SK-N-SH (cell line): ENCODE measurements at regions not wholly inside any gene's neighbourhood (a gene's known extent, or its start where the extent isn't known, plus 50 kb on each side); places are given as distances from the start of the nearest gene placed in this dataset.
"Not testable (repeated sequence)": the region's sequence is repeated elsewhere in the genome, so short reads cannot be mapped to it uniquely, and the experiment has no call there.

Experiments
- CTCF ChIA-PET: fragments of 300-600, 350-600 bp; formaldehyde crosslinking; extraction: SDS; loops from one replicate; lab custom pipeline; 2021; lab: Yijun Ruan, JAX
- POLR2A ChIA-PET: fragments of 350-600 bp; sonication (Branson Sonifier 250); formaldehyde crosslinking; extraction: SDS; loops from one replicate; lab custom pipeline; 2020; ENCODE audit warnings: antibody characterized with exemption, inconsistent platforms; lab: Yijun Ruan, JAX
- DNase-seq: peaks from one replicate; pipeline ENCODE4 v3.0.0; 2012
- H2AFZ ChIP-seq: fragments of 200-600 bp; sonication (generic); 2 replicates; pipeline ENCODE4 v1.8.1; 2016; ENCODE audit warnings: antibody characterized with exemption, mild to moderate bottlenecking, low read depth
- H3F3A ChIP-seq: fragments of 200-600 bp; sonication (generic); replicated peaks from 2 replicates; pipeline ENCODE3; 2016; ENCODE audit warnings: antibody characterized with exemption, mild to moderate bottlenecking; ENCODE audit not compliant: insufficient read depth
- H3K27ac ChIP-seq, 2 experiments: fragments of 200-500 bp in 1 of 2; fragments of 200-600 bp in 1 of 2; sonication (Bioruptor generic) in 1 of 2; sonication (generic), shearing (Covaris generic) in 1 of 2; 2 replicates each; pipeline versions ENCODE4 v1.5.1 to v1.6.1; 2014 to 2016; ENCODE audit warnings: low read depth in 2 of 2, inconsistent platforms in 1 of 2, low read length in 1 of 2, mild to moderate bottlenecking in 1 of 2, mixed read lengths in 1 of 2
- H3K27me3 ChIP-seq: fragments of 200-600 bp; sonication (generic), shearing (Covaris generic); 2 replicates; pipeline ENCODE4 v1.6.1; 2016; ENCODE audit warnings: mixed run types; ENCODE audit not compliant: insufficient read depth
- H3K36me3 ChIP-seq, 2 experiments: fragments of 200-500 bp in 1 of 2; fragments of 200-600 bp in 1 of 2; sonication (Bioruptor generic) in 1 of 2; sonication (generic) in 1 of 2; replicated peaks in 1 of 2; 2 replicates each; pipeline versions ENCODE3 to v1.5.1; 2014 to 2016; ENCODE audit warnings: low read length in 1 of 2, mild to moderate bottlenecking in 1 of 2; ENCODE audit not compliant: insufficient read depth in 2 of 2, control insufficient read depth in 1 of 2
- H3K4me1 ChIP-seq, 2 experiments: fragments of 200-500 bp in 1 of 2; fragments of 200-600 bp in 1 of 2; sonication (Bioruptor generic) in 1 of 2; sonication (generic), shearing (Covaris generic) in 1 of 2; 2 replicates each; pipeline versions ENCODE4 v1.5.1 to v1.6.1; 2014 to 2016; ENCODE audit warnings: low read depth in 1 of 2, low read length in 1 of 2, mixed run types in 1 of 2; ENCODE audit not compliant: insufficient read depth in 2 of 2, control insufficient read depth in 1 of 2
- H3K4me2 ChIP-seq: fragments of 200-600 bp; sonication (generic), shearing (Covaris generic); 2 replicates; pipeline ENCODE4 v1.6.1; 2017; ENCODE audit warnings: mixed run types
- H3K4me3 ChIP-seq, 2 experiments: fragments of 200-500 bp in 1 of 2; fragments of 200-600 bp in 1 of 2; sonication (Bioruptor generic) in 1 of 2; sonication (generic), shearing (Covaris generic) in 1 of 2; 2 replicates each; pipeline versions ENCODE4 v1.5.1 to v1.8.1; 2014 to 2016; ENCODE audit warnings: low read depth in 2 of 2, inconsistent platforms in 1 of 2, low read length in 1 of 2, mild to moderate bottlenecking in 1 of 2, mixed read lengths in 1 of 2, moderate library complexity in 1 of 2
- H3K79me2 ChIP-seq: fragments of 200-600 bp; sonication (generic); 2 replicates; pipeline ENCODE4 v1.8.1; 2017; ENCODE audit warnings: mild to moderate bottlenecking; ENCODE audit not compliant: insufficient read depth
- H3K9ac ChIP-seq: fragments of 200-600 bp; sonication (generic); 2 replicates; pipeline ENCODE4 v1.6.1; 2017; ENCODE audit warnings: mixed run types
- H3K9me2 ChIP-seq: fragments of 200-600 bp; sonication (generic); 2 replicates; pipeline ENCODE4 v1.6.1; 2017; ENCODE audit warnings: mixed run types
- H3K9me3 ChIP-seq: fragments of 200-600 bp; sonication (generic); 2 replicates; pipeline ENCODE4 v1.6.1; 2017; ENCODE audit warnings: mixed run types, mild to moderate bottlenecking, moderate library complexity
- H4K20me1 ChIP-seq: fragments of 200-600 bp; sonication (generic); 2 replicates; pipeline ENCODE4 v1.6.1; 2017; ENCODE audit warnings: mild to moderate bottlenecking, mixed run types; ENCODE audit not compliant: insufficient read depth
- EP300 ChIP-seq, 2 experiments: IDR thresholded peaks; 2 replicates each; pipeline versions ENCODE4 v1.4.0 to v1.6.1; 2012; ENCODE audit warnings: borderline replicate concordance in 1 of 2, low read depth in 1 of 2, low read length in 1 of 2
- FOSL2 ChIP-seq: IDR thresholded peaks from 2 replicates; pipeline ENCODE4 v1.4.0; 2012; ENCODE audit warnings: low read depth, mild to moderate bottlenecking, moderate library complexity, borderline replicate concordance
- MEF2A ChIP-seq: IDR thresholded peaks from 2 replicates; pipeline ENCODE4 v1.4.0; 2012; ENCODE audit warnings: low read depth, borderline replicate concordance
- NRF1 ChIP-seq: IDR thresholded peaks from 2 replicates; pipeline ENCODE4 v1.6.1; 2012; ENCODE audit warnings: low read depth, mild to moderate bottlenecking, low read length
- POLR2AphosphoS5 ChIP-seq: IDR thresholded peaks from 2 replicates; pipeline ENCODE4 v1.6.1; 2012; ENCODE audit warnings: low read depth, low read length
- TAF1 ChIP-seq: IDR thresholded peaks from 2 replicates; pipeline ENCODE4 v1.6.1; 2012; ENCODE audit warnings: low read depth, mild to moderate bottlenecking, low read length, moderate library complexity, borderline replicate concordance
- TCF12 ChIP-seq: IDR thresholded peaks from 2 replicates; pipeline ENCODE4 v1.4.0; 2012
- WGBS: methylation state at CpG from one replicate; pipeline ENCODE4 v1.1.6; 2017; ENCODE audit warnings: low lambda C conversion rate; 5-methylcytosine and 5-hydroxymethylcytosine counted together
- TF ChIP-seq, protein P1 (sequence below): IDR thresholded peaks from 2 replicates; pipeline ENCODE4; 2012
- TF ChIP-seq, protein P2 (sequence below): fragments of 150-350 bp; IDR thresholded peaks from 2 replicates; pipeline ENCODE4 v1.6.1; 2016; ENCODE audit warnings: mild to moderate bottlenecking, low read depth, low read length

DNA sequence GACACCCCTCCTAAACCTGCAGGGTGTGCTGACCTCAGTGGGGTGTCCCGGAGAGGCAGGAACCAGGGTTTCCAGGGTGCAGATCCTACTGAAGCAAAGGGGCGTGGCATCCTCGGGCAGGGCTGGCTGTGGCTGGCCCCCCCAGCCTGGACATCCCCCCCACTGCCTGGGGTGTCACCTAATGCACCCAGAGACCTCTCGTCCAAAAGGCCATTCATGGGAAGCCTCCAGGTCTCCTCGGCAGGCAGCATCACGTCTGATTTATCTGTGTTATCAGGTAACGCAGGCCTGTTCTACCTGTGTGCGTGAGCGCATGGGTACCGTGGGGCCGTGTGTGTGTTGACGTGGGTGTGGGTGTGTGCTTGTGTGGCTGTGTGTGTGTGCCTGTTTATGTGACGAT lies 210.0 kb downstream of the SHOX start (continued):
- TF ChIP-seq, protein P1, sequence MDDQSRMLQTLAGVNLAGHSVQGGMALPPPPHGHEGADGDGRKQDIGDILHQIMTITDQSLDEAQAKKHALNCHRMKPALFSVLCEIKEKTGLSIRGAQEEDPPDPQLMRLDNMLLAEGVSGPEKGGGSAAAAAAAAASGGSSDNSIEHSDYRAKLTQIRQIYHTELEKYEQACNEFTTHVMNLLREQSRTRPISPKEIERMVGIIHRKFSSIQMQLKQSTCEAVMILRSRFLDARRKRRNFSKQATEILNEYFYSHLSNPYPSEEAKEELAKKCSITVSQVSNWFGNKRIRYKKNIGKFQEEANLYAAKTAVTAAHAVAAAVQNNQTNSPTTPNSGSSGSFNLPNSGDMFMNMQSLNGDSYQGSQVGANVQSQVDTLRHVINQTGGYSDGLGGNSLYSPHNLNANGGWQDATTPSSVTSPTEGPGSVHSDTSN = no peak
- no peak for TF ChIP-seq POLR2AphosphoS5

DNA sequence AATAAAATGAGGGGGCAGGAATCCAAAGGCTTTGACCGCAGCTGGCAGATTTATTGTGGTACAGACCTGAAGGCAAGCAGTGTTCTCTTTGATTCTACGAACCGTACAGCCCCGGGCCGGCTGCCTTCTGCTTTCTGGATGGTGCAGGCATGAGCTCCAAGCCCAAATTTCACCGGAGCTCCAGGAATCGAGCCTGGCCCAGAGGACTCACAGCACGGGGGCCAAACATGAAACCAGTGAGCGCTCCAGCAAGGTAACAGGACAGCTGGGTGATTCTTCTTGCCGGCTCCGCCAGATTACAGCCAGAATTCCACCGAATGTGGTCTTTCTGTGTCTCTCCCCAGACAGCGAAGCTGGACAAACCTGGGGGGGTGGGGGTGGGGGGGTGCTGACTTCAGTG lies 208.1 kb downstream of the SHOX start:
- WGBS = 12% methylated on average over 8 of the region's 13 CpGs
- H3K9me2 ChIP-seq, H3K79me2 ChIP-seq, H3F3A ChIP-seq, H3K9ac ChIP-seq, H3K4me2 ChIP-seq, H3K9me3 ChIP-seq, H2AFZ ChIP-seq, H3K4me3 ChIP-seq, H4K20me1 ChIP-seq, H3K4me1 ChIP-seq, POLR2A ChIA-PET, H3K27ac ChIP-seq, H3K27me3 ChIP-seq, CTCF ChIA-PET, DNase-seq, H3K36me3 ChIP-seq: not testable (repeated sequence)

DNA sequence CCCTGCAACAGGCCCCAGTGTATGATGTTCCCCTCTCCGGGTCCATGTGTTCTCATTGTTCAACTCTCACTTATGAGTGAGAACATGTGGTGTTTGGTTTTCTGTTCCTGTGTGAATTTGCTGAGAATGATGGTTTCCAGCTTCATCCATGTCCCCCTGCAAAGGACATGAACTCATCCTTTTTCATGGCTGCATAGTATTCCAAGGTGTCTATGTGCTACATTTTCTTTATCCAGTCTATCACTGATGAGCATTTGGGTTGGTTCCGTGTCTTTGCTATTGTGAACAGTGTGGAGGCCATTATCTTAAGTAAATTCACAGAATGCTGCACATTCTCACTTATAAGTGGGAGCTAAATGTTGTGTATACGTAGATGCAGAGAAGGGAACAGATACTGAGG lies 205.3 kb downstream of the SHOX start:
- CTCF ChIA-PET, H3K4me2 ChIP-seq, H3K27me3 ChIP-seq, H3K36me3 ChIP-seq, H3K79me2 ChIP-seq, H2AFZ ChIP-seq, DNase-seq, H3K4me3 ChIP-seq, H3K27ac ChIP-seq, H3F3A ChIP-seq, H3K4me1 ChIP-seq, H4K20me1 ChIP-seq, POLR2A ChIA-PET, H3K9me2 ChIP-seq, H3K9me3 ChIP-seq, H3K9ac ChIP-seq: not testable (repeated sequence)
- WGBS = 28% methylated on average over 3 of the region's 3 CpGs

DNA sequence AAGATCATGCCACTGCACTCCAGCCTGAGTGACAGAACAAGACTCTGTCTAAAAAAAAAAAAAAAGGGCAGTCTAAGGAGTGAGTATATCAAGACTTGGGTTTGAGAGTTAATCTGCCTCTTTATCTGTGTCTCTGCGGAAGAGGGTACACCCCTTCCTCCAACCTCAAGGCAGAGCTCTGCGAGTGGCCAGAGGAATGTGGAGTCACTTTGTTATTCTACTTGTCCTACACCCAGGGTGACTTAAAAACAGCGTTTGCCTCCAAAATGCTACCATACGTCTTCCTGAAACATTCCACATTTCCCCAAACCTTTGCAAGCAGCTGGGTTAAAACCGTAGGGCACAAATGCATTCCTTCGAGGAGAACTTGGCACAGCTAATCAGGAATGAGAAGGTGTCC lies 199.9 kb downstream of the SHOX start:
- H3K9ac ChIP-seq = no peak overlapping the region
- H3K27ac ChIP-seq = no peak overlapping the region
- no peaks in the 10 kb centered on the region for H3K9me3 ChIP-seq
- CTCF ChIA-PET = no interaction called here
- no peaks in the 10 kb centered on the region for H3K4me1 ChIP-seq
- H3K4me3 ChIP-seq = no peak overlapping the region
- H3F3A ChIP-seq = no peaks in the 10 kb centered on the region
- no peaks in the 10 kb centered on the region for H3K9me2 ChIP-seq
- no peak overlapping the region for H2AFZ ChIP-seq
- no peak for DNase-seq
- POLR2A ChIA-PET = no interaction called here
- H3K79me2 ChIP-seq = no peaks in the 10 kb centered on the region
- WGBS = 29% methylated on average over 6 of the region's 6 CpGs
- H4K20me1 ChIP-seq = no peaks in the 10 kb centered on the region
- H3K36me3 ChIP-seq = no peaks in the 10 kb centered on the region
- H3K27me3 ChIP-seq = no peaks in the 10 kb centered on the region
- TF ChIP-seq, protein P2, sequence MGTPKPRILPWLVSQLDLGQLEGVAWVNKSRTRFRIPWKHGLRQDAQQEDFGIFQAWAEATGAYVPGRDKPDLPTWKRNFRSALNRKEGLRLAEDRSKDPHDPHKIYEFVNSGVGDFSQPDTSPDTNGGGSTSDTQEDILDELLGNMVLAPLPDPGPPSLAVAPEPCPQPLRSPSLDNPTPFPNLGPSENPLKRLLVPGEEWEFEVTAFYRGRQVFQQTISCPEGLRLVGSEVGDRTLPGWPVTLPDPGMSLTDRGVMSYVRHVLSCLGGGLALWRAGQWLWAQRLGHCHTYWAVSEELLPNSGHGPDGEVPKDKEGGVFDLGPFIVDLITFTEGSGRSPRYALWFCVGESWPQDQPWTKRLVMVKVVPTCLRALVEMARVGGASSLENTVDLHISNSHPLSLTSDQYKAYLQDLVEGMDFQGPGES = no peak
- TF ChIP-seq TAF1 = no peak
- TF ChIP-seq NRF1 = no peak
- TF ChIP-seq EP300 (IDR thresholded peaks at IDR 0.05; ENCODE audit: borderline replicate concordance in 1 of 2, low read depth in 1 of 2, low read length in 1 of 2) = no peak
- no peak for TF ChIP-seq FOSL2
- no peak for TF ChIP-seq MEF2A
- TF ChIP-seq TCF12 = no peak
- no peak overlapping the region for H3K4me2 ChIP-seq
